ENCODE measurements at regions not wholly inside any gene's neighbourhood (a gene's known extent, or its start where the extent isn't known, plus 50 kb on each side); places are given as distances from the start of the nearest gene placed in this dataset.

- no peak for DNase-seq (ENCODE audit: low read depth)
Measured at GRCh38 chr12:77493302-77494168, 337.2 kb upstream of the NAV3 start.

- no peak for DNase-seq (ENCODE audit: low read depth)
Measured at GRCh38 chr12:77492536-77492935, 338.2 kb upstream of the NAV3 start.

- DNase-seq (ENCODE audit: low read depth) = no peak
Measured at GRCh38 chr12:77489331-77489970, 341.2 kb upstream of the NAV3 start.

DNA sequence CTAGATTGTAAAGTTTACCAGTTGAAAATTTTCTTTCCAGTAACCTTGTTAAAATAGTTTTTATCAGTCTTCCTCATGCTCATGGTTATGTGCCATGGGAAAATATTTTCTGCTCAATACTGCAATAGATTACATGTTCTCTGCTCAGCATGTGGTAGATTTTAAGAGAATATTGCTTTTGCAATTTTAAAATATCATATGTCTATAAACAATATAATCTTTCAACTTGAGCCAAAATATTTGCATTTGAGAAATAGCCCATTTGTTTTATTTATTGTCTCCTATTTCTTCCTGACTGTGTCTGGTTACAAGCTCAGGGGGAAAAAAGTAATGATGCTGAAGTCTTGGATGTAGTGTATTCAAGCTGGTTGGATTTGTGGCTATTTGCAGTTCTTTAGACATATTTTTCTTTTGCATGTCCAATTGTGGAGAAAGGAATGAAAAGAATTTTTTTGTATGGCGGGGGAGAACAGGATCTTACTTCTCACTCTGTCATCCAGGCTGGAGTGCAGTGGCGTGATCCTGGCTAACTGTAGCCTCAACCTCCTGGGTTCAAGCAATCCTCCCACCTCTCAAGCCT is 342.6 kb upstream of the NAV3 start:
- DNase-seq (ENCODE audit: low read depth) = peak; percentile 31

GRCh38 chr12:77486872-77487271 is 343.8 kb upstream of the NAV3 start:
- no peak for DNase-seq (ENCODE audit: low read depth)

DNA sequence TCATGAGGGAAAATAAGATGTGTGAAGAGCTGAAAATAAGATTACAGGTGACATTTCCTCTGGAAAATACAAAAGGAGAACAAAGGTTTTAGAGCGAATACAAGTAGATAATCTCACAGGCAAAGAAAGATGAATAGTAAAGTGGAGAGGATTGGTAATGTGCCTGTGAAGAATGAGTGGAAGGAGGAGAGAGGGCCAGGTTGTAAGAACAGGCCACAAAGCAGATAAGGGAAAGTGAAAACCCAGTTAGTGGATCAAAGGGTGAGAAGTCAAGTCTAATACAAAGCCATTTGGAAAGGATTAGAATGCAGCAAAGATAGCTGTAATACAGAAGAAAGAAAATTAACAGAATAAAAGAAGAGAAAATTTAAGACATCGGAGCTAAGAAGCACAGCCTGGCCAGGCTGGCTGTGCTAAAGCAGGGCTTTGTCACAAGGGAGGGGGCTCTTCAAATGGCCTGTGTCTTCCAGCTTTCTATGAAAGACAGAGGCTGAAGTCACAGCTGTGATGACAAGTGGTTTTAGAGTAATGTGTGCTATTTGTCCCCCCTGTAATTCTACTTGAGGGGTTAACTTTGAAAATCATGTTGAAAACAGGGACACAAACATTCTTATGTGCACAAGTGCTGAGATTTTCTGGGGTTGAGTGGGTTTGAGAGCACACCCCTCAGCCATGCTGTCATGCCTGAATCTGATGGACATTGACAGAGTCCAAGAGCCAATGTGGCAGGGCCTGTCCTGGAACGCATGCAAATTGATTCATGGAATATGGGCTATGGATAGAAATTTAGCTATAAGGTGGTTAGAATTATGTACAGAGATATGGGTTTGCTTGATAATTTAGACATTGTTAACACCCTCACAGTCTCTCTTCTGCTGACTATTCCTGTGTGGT is 344.5 kb upstream of the NAV3 start:
- DNase-seq (ENCODE audit: low read depth) = no peak

GRCh38 chr12:77481687-77482086 is 349.0 kb upstream of the NAV3 start:
- DNase-seq (ENCODE audit: low read depth) = no peak

DNA sequence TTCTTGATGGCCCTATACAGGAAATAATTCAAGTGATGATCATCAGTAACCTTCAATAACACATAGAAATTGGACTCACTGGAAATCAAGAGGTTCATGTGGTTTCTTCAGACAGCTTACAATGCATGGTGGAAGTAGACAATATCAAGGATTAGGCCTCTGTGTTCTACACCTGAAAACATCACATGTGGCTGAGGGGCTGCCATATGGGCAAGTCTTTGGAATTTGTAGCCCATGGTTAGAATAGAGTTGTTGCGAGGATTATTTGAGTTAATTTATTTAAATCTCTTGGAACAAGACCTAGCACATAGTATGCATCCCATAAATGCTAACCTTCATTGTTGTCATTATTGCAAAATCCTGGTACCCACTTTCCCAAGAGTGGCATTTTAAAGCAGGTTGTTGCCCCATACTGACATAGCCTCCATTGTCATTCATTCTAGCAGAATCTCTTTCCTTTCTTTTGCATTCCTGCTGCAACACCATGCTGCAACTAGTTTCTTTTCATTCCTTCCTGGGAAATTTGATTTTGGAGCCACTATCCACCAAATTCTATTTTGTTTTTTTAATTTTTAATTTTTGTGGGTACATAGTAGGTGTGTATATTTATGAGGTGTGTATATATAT is 352.7 kb upstream of the NAV3 start:
- no peak for DNase-seq (ENCODE audit: low read depth)

GRCh38 chr12:77471801-77472200 is 358.9 kb upstream of the NAV3 start:
- no peak for DNase-seq (ENCODE audit: low read depth)

DNA sequence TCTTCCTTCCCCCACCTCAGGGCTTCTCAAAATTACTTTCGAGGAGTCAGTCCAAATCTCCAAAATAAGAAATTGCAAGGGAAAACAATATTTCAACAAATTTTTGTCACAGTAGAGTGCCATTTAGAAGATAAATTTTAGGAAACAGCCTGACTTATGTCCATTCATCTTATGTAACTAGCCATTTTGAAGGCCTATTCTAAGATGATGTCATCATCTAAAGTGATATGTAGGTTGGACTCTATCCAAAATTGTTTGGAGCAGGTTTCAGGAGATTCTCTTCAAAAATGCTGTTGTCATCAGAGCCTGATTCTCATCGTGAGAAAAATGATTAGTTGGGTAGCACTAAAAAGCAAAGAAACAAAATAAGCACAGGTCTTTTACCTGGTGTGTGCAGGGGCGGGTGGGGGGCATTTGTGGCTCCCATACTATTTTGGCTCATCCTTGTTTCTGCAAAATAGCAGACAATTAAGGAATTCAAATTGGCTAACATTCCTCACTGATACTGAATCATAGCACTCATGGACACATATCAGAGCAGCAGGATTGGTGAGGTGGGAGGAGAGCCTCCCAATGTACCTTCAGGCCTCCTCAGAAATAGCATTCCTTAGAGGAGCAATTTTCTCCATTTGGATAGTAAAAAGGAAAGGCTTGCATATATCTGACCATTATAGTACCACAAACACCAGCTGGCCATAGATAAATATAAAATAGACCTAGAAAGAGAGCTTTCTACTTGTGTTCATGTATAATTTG is 360.9 kb upstream of the NAV3 start:
- DNase-seq (ENCODE audit: low read depth) = no peak

GRCh38 chr12:77442633-77443032 is 377.3 kb upstream of the E2F7 start:
- no peak for DNase-seq (ENCODE audit: low read depth)

GRCh38 chr12:77439749-77440148 is 374.4 kb upstream of the E2F7 start:
- no peak for DNase-seq (ENCODE audit: low read depth)

DNA sequence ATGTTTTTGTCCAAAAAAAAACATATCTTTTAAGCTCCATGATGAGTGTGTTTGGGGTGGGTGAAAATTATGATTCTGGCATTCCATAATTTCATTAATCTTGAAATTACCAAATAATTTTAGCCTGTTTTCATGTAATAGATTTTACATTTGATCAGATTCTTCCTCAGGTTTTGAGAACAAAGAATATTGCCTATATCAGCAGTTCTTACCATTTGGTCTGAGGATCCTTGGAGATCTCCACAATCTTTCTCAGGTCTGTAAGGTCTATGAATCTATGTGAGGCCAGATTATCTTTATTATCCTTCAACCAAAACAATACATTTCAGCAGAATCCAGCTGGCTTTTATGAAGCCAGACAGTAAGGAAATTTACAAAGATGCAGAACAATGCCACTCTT is 373.3 kb upstream of the E2F7 start:
- DNase-seq (ENCODE audit: low read depth) = no peak

- DNase-seq (ENCODE audit: low read depth) = no peak
Measured at GRCh38 chr12:77437206-77437605, 371.8 kb upstream of the E2F7 start.

GRCh38 chr12:77435446-77436091 is 370.2 kb upstream of the E2F7 start:
- DNase-seq (ENCODE audit: low read depth) = no peak

GRCh38 chr12:77433799-77434198 is 368.4 kb upstream of the E2F7 start:
- DNase-seq (ENCODE audit: low read depth) = peak; percentile 28

DNA sequence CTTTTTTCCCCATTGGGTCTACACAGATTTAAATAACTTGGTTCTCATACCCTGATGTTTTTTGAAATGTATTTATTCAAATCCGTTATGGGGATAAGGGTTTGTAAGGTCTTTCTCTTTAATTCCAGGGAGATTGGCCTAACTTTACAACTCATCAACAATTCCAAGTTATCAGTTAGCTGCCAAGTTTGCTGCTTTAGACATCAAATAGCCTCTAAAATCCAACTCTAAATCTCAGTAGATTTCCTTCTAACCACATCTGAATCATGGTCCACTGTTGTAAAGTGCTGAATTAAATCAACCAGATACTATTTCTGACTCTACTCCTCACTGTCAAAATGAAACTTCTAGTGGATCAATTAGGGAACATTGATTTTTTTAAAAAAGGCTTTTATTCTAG is 364.1 kb upstream of the E2F7 start:
- no peak for DNase-seq (ENCODE audit: low read depth)

- DNase-seq (ENCODE audit: low read depth) = no peak
Measured at GRCh38 chr12:77421152-77421551, 355.8 kb upstream of the E2F7 start.

- DNase-seq (ENCODE audit: low read depth) = no peak
Measured at GRCh38 chr12:77409551-77409950, 344.2 kb upstream of the E2F7 start.

DNA sequence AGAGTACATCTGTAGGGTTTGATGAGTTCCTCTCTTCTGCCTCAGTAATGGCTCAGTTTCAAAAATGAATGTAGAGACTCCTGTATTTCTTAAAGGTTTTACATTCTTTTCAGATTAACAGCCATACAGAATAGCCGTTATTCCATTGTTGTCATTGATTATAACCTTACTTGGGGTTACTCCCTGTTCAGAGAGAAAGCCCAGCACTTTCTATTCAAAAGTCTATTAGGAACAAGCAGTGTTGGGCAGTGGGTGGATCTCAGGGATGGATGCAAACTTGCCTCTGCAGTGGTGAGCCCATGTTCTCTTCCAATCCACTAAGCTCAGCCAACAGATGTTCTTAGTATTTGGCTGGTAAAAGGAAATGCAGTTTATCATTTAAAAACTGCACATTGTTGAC is 342.6 kb upstream of the E2F7 start:
- no peak for DNase-seq (ENCODE audit: low read depth)

Measured in non-pigmented ciliary epithelial cell (primary cell).